HAP-1 (cell line): ENCODE measurements at regions not wholly inside any gene's neighbourhood (a gene's known extent, or its start where the extent isn't known, plus 50 kb on each side); places are given as distances from the start of the nearest gene placed in this dataset.

ENCODE experiments used
- DNase-seq, 2 experiments: peaks; one replicate each; pipeline ENCODE4 v3.0.0-alpha.2; 2016 to 2020; ENCODE audit warnings: low spot score in 2 of 2
- H3K27me3 ChIP-seq: fragments of 250-450 bp; sonication (Bioruptor Pico); 2 replicates; pipeline ENCODE4 v1.5.1; 2020; ENCODE audit warnings: low read depth, mild to moderate bottlenecking, moderate library complexity
- H3K36me3 ChIP-seq: fragments of 250-450 bp; sonication (Bioruptor Pico); replicated peaks from 2 replicates; pipeline ENCODE4 v1.5.1; 2020; ENCODE audit warnings: mild to moderate bottlenecking
- H3K4me1 ChIP-seq: fragments of 250-450 bp; sonication (Bioruptor Pico); 2 replicates; pipeline ENCODE4 v1.5.1; 2020; ENCODE audit warnings: mild to moderate bottlenecking
- H3K4me3 ChIP-seq: fragments of 250-450 bp; sonication (Bioruptor Pico); 2 replicates; pipeline ENCODE4 v1.5.1; 2020; ENCODE audit warnings: mild to moderate bottlenecking, moderate library complexity
- H3K9me3 ChIP-seq: fragments of 250-450 bp; sonication (Bioruptor Pico); 2 replicates; pipeline ENCODE4 v1.5.1; 2020; ENCODE audit warnings: mild to moderate bottlenecking, moderate library complexity
- in situ Hi-C: fragments of 300-500 bp; cut with MboI; formaldehyde crosslinking; loops from 3 replicates; pipeline ENCODE4 v1.14.3; 2020; ENCODE audit warnings: low sequenced_read_pairs, inconsistent platforms, mixed read lengths

DNA sequence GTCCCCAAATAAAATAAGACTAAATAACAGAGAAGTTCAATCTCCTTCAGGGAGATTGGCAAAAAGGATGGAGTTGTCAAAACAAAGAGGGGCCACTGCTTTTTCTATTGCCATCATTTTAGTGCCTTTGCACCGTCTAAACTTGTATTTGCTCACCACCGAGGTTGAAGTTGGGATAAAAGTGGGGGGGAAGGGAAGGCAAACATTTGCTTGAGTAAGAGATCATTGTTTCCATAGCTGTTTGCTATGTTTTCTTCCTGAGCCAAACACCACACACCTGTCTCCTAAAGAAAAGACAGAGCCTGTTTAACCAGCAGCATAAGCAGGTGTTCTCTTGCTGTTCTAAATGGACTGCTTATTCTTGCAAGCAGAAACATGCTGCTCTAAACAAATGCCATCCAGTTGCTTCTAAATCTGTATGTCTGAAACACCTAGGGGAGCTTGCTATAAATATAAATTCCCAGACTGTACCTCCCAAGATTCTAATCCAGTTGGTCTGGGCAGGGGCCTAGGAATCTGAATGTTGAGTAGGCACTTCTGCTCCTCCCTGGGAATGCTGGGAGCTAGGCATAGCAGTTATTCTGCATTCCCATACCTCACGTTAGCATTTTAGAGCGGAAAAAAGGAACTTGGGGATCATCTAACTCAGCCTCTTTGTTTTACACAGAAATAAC lies 179.4 kb upstream of the ARL4C start:
- Histone ChIP-seq H3K9me3 (no peaks in the 10 kb centered on the region), H3K4me1 (peaks cover 13% of the 10 kb centered on the region), H3K4me3 (no peak overlapping the region), H3K36me3 (no peaks in the 10 kb centered on the region), H3K27me3 (no peaks in the 10 kb centered on the region)
- in situ Hi-C loops, result no loop called here
- no peak for DNase-seq

DNA sequence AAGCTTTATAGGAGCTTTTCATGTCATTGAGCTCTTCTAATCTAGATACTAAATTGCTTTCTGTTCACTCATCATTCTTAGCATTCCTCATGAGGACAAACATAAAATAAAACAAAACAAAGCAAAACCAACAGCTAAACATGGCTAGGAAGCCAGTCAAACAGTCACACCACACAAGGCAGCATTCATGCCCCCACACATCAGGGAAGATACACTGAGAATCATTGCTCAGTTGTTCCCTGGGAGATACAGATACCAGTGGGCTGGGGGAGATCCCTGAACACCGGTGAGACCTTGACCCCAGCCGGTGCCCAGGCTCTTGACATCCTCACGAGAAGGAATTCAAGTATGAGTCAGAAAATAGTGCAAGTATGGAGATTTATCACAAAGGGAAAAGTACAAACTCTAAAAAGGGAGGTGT lies 177.9 kb upstream of the ARL4C start:
- no peak for DNase-seq
- Histone ChIP-seq H3K4me3 (no peak overlapping the region), H3K36me3 (no peaks in the 10 kb centered on the region), H3K9me3 (no peaks in the 10 kb centered on the region), H3K27me3 (no peaks in the 10 kb centered on the region), H3K4me1 (peaks cover 13% of the 10 kb centered on the region)
- in situ Hi-C loops, result no loop called here

DNA sequence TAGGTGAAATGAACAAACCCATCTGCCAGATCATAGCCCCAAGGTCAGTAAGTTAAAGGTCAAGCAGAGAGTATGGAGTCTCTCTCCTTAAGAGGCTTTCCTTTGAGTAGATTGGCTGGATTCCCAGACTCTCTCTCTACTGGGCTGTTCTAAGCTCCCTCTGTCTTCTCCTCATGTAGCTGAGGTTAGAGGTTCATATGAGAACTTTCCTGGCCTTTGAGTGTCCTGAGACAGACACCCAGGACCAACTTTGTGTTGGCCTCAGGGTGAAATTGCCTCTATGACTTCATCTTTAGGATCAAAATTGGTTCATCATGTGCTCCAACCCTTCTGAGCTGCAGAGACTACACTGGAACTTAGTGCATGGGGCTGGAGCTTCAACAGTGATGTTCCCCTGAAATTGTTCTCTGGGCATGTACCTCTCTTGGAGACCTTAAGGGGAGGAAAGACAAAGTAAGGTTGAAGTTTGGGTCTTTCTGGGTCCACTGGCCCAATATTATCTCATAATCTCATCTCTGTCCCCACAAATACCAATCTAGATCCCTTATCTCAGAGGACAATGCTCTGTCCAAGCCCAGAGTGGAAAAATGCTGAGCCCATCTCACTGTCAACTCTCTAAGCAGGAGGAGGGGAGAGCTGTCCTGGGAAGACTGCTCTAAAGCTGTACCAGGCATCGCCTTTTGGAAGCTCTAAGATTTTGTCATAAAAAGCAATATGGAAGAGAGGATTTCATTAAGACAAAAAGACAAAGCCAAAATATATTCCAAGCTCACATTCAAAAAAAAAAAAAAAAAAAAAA lies 177.3 kb upstream of the ARL4C start:
- Histone ChIP-seq H3K4me3 (no peak overlapping the region), H3K4me1 (peaks cover 13% of the 10 kb centered on the region)
- in situ Hi-C loops, result no loop called here

DNA sequence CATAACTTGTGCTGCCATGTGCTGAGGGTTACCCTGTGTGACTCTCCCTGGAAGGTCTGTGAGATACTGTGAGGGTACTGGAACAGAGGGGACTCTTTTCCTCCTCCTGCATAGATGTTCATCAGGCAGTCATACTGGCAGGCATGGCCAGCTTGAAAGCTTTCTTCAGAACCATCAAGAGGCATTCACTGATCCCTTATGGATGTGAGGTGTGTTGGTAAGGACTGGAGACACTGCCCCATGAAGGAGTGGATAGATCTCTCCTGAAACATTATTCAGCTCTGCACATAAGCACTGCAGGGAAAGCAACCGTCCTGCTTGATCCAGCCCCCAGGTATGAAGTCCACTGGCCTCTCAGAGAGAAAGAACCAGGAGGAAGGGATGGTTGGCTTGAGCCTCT lies 176.6 kb upstream of the ARL4C start:
- no peak for DNase-seq
- Histone ChIP-seq H3K36me3 (no peaks in the 10 kb centered on the region), H3K4me3 (no peak overlapping the region), H3K4me1 (peaks cover 13% of the 10 kb centered on the region), H3K27me3 (no peaks in the 10 kb centered on the region), H3K9me3 (no peaks in the 10 kb centered on the region)
- in situ Hi-C loops, result no loop called here

More for the DNA sequence above, 177.3 kb upstream of the ARL4C start:
- Histone ChIP-seq H3K9me3 (no peaks in the 10 kb centered on the region), H3K27me3 (no peaks in the 10 kb centered on the region), H3K36me3 (no peaks in the 10 kb centered on the region)
- DNase-seq, result no peak

DNA sequence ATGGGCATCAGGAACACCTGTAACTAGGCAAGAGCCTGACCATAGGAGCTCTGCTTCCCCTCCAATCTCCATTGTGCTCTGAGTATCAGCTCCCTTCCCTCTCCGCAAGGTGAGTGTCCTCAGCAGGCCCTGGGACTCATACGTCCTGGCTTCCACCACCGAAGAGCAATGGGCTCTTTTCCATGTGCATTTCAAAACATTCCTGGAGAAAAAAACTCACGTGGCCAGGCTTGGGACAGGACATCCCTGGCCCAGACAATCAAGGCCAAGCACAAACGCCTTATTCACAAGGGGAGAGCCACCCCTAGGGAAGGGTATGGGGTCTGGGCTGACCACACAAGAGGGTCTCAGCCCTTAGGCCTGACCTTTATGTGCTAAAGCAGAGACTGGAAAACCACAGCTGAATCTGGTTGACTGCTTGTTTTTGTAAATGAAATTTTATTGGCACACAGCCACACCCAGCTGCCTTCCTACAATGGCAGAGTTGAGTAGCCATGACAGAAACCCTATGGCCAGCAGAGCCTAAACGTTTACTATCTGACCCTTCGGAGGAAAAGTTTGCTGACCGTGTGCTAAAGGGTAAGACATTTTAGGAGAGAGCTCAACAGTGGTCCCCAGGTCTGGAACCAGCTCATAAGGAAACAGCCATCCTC lies 175.7 kb upstream of the ARL4C start:
- Histone ChIP-seq H3K4me1 (peaks cover 13% of the 10 kb centered on the region), H3K4me3 (no peak overlapping the region), H3K27me3 (no peaks in the 10 kb centered on the region), H3K9me3 (no peaks in the 10 kb centered on the region), H3K36me3 (no peaks in the 10 kb centered on the region)
- no peak for DNase-seq
- in situ Hi-C loops, result no loop called here

DNA sequence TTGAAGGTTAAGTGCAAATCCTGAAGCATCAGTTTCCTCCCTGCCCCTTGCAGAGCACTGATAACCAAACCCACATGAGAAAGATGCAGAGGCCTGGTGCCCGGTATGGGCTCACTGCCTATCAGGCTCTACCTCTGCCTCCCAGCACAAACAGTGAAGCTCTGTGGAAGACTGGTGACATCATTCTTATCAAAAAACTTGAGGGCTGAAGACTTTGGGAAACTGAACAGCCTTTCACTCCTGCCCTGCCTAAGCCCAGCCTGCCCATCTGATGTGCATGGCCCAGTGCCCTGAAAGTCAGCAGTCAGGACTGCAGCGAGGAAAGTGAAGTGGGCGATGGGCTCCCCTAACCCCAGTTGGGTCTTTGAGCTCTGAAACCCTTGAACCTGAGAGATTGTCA lies 174.8 kb upstream of the ARL4C start:
- no peaks in the 10 kb centered on the region for H3K9me3 ChIP-seq
- no peak for DNase-seq
- H3K4me3 ChIP-seq, result no peak overlapping the region
- peaks cover 7% of the 10 kb centered on the region for H3K4me1 ChIP-seq
- no peaks in the 10 kb centered on the region for H3K36me3 ChIP-seq
- in situ Hi-C loops, result no loop called here
- no peaks in the 10 kb centered on the region for H3K27me3 ChIP-seq

DNA sequence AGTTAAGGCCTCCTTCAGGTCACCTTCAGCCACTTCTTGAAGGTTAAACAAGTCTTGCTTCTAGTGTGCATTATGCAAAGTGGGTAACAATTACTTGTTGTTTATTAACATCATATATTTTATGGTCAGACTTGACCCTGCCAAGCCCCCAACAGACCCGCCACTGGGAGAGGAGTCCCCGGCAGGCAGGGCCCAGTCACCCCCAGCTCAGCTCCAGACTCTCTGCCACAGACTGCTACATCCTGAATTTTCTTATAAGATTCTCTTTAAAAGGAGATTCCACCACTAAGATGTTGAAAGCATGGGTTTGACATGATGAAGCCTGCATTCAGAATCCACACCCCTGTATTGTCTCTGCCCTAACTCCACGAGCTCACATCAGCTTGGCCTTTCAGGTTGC lies 174.3 kb upstream of the ARL4C start:
- DNase-seq, result no peak
- Histone ChIP-seq H3K9me3 (no peaks in the 10 kb centered on the region), H3K4me3 (no peak overlapping the region), H3K4me1 (peaks cover 3% of the 10 kb centered on the region; the same call in 1 of the 2 replicates), H3K27me3 (no peaks in the 10 kb centered on the region), H3K36me3 (no peaks in the 10 kb centered on the region)
- in situ Hi-C loops, result no loop called here

DNA sequence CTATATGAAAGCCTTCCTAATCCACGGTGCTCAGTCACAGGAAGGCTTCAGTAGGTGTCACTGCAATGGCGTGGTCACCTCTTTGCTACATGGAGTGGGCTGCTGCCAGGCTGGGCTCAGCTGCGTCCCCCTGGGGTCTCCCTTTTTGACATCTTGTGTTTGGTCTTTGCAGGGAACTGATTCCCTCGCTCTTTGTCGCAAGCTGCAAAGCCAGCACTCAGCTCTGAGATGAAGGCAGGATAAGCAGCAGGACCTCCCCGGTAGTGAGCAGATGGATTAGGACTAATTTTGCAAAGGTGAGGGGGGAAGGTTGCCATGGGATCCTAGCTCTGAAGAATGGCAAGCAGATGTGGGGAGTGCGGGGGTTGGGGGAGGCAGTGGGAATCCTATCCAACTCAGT lies 173.9 kb upstream of the ARL4C start:
- in situ Hi-C loops, result no loop called here
- H3K27me3 ChIP-seq, result no peaks in the 10 kb centered on the region

DNA sequence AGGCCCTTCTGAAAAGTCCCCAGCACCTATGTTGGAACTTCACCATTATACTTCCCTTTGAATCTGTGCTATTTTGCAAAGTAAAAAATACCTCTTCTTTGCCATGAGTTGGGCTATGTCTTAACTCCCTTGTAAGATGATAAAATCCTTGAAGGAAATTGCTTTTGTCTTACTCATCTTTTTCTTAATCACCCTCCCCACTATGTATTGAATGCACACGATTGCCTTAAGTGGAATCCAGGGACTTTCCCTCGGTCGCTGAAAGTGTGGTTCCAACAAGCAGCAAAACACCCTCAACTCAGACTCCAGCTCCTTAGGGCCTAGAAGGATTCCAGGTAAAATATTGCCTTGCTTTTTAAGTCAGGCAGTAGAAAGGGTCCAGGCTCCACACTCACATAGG lies 173.2 kb upstream of the ARL4C start:
- H3K9me3 ChIP-seq, result no peaks in the 10 kb centered on the region
- no peak overlapping the region for H3K4me3 ChIP-seq
- no peaks in the 10 kb centered on the region for H3K27me3 ChIP-seq
- no peak for DNase-seq
- in situ Hi-C loops, result no loop called here
- 0 out of 2 replicates have a peak, but pooled peaks cover 2% of the 10 kb centered on the region for H3K4me1 ChIP-seq
- no peaks in the 10 kb centered on the region for H3K36me3 ChIP-seq

More for the DNA sequence above, 173.9 kb upstream of the ARL4C start:
- no peaks in the 10 kb centered on the region for H3K9me3 ChIP-seq
- no peaks in the 10 kb centered on the region for H3K36me3 ChIP-seq
- H3K4me3 ChIP-seq, result no peak overlapping the region
- 0 out of 2 replicates have a peak, but pooled peaks cover 2% of the 10 kb centered on the region for H3K4me1 ChIP-seq
- DNase-seq, result no peak

DNA sequence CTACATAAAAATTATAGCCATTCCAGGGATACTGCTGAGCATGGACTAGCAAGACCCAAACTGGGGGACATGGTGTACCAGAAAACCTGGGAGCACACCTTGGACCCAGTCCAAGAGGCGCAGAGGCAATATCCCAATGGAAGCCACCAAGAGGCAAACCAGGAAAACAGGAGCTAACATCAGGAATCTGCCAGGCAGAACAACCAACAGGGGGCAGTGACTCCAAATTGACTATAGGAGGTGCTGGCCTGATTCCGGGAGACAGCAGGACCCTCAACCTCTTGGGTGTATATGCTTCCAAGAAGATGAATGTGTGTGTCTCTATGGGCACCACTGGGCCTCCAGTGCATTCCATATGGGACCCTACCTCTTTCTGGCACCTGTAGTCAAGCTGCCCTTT lies 172.7 kb upstream of the ARL4C start:
- Histone ChIP-seq H3K4me3 (no peak overlapping the region), H3K9me3 (no peaks in the 10 kb centered on the region), H3K27me3 (no peaks in the 10 kb centered on the region), H3K36me3 (no peaks in the 10 kb centered on the region), H3K4me1 (no peaks in the 10 kb centered on the region)
- no peak for DNase-seq
- in situ Hi-C loops, result no loop called here

DNA sequence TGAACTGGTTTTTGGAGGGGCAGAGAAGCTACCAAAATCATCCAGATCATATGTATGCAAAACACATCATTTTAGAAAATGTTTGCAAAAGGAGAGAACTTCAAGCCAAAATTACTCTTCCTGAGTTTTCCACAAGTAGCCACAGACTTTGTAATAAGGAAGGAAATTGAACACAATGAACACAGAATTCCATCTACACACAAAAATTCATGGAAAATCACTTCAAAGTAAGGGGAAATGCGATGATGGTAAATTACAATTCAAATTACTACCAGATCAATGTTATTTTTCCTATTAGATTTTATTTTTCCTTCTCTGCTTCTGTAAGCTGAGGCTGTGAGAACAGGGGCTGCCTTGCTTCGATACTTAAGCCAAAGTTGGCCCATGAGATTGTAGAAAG lies 172.1 kb upstream of the ARL4C start:
- Histone ChIP-seq H3K4me1 (no peaks in the 10 kb centered on the region), H3K4me3 (no peak overlapping the region), H3K27me3 (no peaks in the 10 kb centered on the region), H3K36me3 (no peaks in the 10 kb centered on the region), H3K9me3 (no peaks in the 10 kb centered on the region)
- in situ Hi-C loops, result no loop called here
- no peak for DNase-seq

DNA sequence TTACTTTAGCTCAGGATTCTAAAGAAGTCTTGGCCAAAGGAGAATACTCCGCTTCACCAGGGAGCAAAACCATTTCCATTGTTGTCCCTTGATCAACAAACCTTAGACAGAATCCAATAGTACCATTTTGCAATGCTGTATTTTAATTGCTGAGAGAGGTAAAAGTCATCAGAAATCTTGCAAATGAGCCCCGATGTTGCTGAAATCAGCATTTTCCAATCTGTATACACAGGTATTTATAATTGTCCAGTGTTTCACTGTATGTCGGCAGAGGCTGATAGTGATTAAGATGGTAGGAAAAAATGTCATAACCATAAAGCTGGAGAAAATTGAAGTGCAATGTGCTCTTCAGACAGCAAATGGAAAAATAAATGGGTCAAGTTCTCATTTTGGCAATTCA lies 170.0 kb upstream of the ARL4C start:
- Histone ChIP-seq H3K4me3 (no peak overlapping the region), H3K9me3 (no peaks in the 10 kb centered on the region), H3K36me3 (no peaks in the 10 kb centered on the region), H3K4me1 (no peaks in the 10 kb centered on the region), H3K27me3 (no peaks in the 10 kb centered on the region)
- no peak for DNase-seq
- in situ Hi-C loops, result no loop called here

DNA sequence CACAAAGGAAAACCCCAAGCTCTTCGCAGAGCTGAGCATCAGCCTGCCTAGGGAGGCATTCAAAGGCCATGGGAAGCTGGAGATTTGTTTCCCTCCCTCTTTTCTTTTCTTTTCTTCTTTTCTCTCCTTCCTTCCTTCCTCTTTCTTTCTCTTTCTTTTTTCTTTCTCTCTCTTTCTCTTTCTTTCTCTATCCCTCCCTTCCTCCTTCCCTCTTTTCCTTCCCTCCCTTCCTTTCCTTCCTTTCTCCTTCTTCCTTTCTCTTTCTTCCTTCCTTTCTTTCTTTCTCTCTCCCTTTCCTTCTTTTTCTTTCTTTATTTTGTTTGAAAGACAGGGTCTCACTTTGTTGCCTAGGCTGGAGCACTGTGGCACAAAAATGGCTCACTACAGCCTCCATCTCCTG lies 168.4 kb upstream of the ARL4C start:
- Histone ChIP-seq H3K36me3 (no peaks in the 10 kb centered on the region), H3K4me3 (no peak overlapping the region), H3K27me3 (no peaks in the 10 kb centered on the region), H3K4me1 (no peaks in the 10 kb centered on the region), H3K9me3 (no peaks in the 10 kb centered on the region)
- DNase-seq, result no peak
- in situ Hi-C loops, result no loop called here

DNA sequence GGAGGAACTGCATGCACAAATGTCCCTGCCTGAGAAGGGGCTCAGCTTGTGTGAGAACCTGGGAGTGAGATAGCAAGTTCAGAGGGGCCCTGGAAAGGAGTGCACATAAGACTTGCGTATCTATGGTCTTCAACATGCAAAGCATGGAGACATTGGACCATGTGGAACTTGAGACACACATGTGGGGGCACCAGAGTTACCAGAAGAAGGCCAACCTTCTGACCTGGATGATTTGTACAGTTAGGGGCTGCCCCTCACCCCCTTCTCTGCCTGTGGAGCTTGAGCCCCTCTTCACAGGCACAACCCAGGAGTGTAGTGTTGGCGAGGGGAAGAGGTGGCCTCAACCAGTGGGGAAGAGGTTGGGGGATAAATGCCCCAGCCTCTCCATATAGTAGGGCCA lies 165.0 kb upstream of the ARL4C start:
- Histone ChIP-seq H3K9me3 (no peaks in the 10 kb centered on the region), H3K36me3 (no peaks in the 10 kb centered on the region), H3K27me3 (no peaks in the 10 kb centered on the region), H3K4me3 (no peak overlapping the region), H3K4me1 (no peaks in the 10 kb centered on the region)
- in situ Hi-C loops, result no loop called here
- no peak for DNase-seq
